Neural cell (in vitro differentiated cells): ENCODE measurements at regions not wholly inside any gene's neighbourhood (a gene's known extent, or its start where the extent isn't known, plus 50 kb on each side); places are given as distances from the start of the nearest gene placed in this dataset.

Source experiments
- CTCF ChIP-seq: fragments of 450-650 bp; IDR thresholded peaks from 2 replicates; pipeline ENCODE4 v1.5.1; 2014; ENCODE audit warnings: antibody characterized with exemption, mild to moderate bottlenecking, moderate library complexity; ENCODE audit not compliant: poor library complexity, severe bottlenecking
- SMC3 ChIP-seq: fragments of 450-650 bp; conservative IDR thresholded peaks from 2 replicates; pipeline ENCODE4 v1.6.1; 2014; ENCODE audit warnings: antibody characterized with exemption, mild to moderate bottlenecking, moderate library complexity; ENCODE audit not compliant: poor library complexity

GRCh38 chr9:12163723-12164458 lies 529.3 kb upstream of the TYRP1 start:
- TF ChIP-seq CTCF (no peak), SMC3 (no peak)
